KMS-11 (cell line): ENCODE measurements at regions not wholly inside any gene's neighbourhood (a gene's known extent, or its start where the extent isn't known, plus 50 kb on each side); places are given as distances from the start of the nearest gene placed in this dataset.

Experiments
- H2AFZ ChIP-seq: fragments of 200-600 bp; sonication (generic); 2 replicates; pipeline ENCODE4 v1.6.1; 2016; ENCODE audit warnings: antibody characterized with exemption, mixed run types, low read depth
- H3K27ac ChIP-seq: fragments of 200-600 bp; sonication (generic); 2 replicates; pipeline ENCODE4 v1.6.1; 2016; ENCODE audit warnings: mild to moderate bottlenecking, mixed run types
- H3K27me3 ChIP-seq: fragments of 200-600 bp; sonication (generic); 2 replicates; pipeline ENCODE4 v1.6.1; 2017; ENCODE audit warnings: mild to moderate bottlenecking, low read depth, mixed run types, moderate library complexity; ENCODE audit not compliant: insufficient read depth
- H3K36me3 ChIP-seq: fragments of 200-600 bp; sonication (generic); 2 replicates; pipeline ENCODE4 v1.6.1; 2017; ENCODE audit warnings: mild to moderate bottlenecking, mixed run types; ENCODE audit not compliant: insufficient read depth
- H3K4me1 ChIP-seq: fragments of 200-600 bp; sonication (generic); 2 replicates; pipeline ENCODE4 v1.6.1; 2016; ENCODE audit warnings: mild to moderate bottlenecking, low read depth, mixed run types; ENCODE audit not compliant: poor library complexity, severe bottlenecking
- H3K4me2 ChIP-seq: fragments of 200-600 bp; sonication (generic); 2 replicates; pipeline ENCODE4 v1.7.0; 2016; ENCODE audit warnings: mild to moderate bottlenecking, mixed run types
- H3K4me3 ChIP-seq: fragments of 200-600 bp; sonication (generic); IDR thresholded peaks from 2 replicates; pipeline ENCODE4 v1.6.1; 2017; ENCODE audit warnings: low read depth, low read length, mixed read lengths; ENCODE audit not compliant: insufficient read depth
- H3K79me2 ChIP-seq: fragments of 200-600 bp; sonication (generic); 2 replicates; pipeline ENCODE4 v1.6.1; 2016; ENCODE audit warnings: low read depth, mixed run types; ENCODE audit not compliant: insufficient read depth
- H3K9ac ChIP-seq: fragments of 200-600 bp; sonication (generic); 2 replicates; pipeline ENCODE4 v1.6.1; 2016; ENCODE audit warnings: mild to moderate bottlenecking, mixed run types
- H4K20me1 ChIP-seq: fragments of 200-600 bp; sonication (generic); 2 replicates; pipeline ENCODE4 v1.6.1; 2016; ENCODE audit warnings: mild to moderate bottlenecking, mixed run types; ENCODE audit not compliant: insufficient read depth
- CTCF ChIP-seq: fragments of 200-600 bp; sonication (generic); conservative IDR thresholded peaks from 2 replicates; pipeline ENCODE4 v1.6.1; 2017; ENCODE audit warnings: low read depth, mild to moderate bottlenecking, antibody characterized with exemption, low read length, moderate library complexity, mixed read lengths

- no peaks in the 10 kb centered on the region for H3K36me3 ChIP-seq
- H3K4me3 ChIP-seq, result no peak overlapping the region
- H4K20me1 ChIP-seq, result no peaks in the 10 kb centered on the region
- no peaks in the 10 kb centered on the region for H3K27me3 ChIP-seq
- no peak for TF ChIP-seq CTCF
- H2AFZ ChIP-seq, result no peak overlapping the region
- no peaks in the 10 kb centered on the region for H3K79me2 ChIP-seq
- H3K9ac ChIP-seq, result no peak overlapping the region
- no peak overlapping the region for H3K4me2 ChIP-seq
- peaks cover 17% of the 10 kb centered on the region for H3K4me1 ChIP-seq
- no peak overlapping the region for H3K27ac ChIP-seq
Observed at GRCh38 chr6:139887275-139887674, 512.8 kb upstream of the CITED2 start.

GRCh38 chr6:139886396-139886795 is 511.9 kb upstream of the CITED2 start:
- peaks cover 22% of the 10 kb centered on the region for H3K4me1 ChIP-seq
- no peak overlapping the region for H2AFZ ChIP-seq
- no peak overlapping the region for H3K4me2 ChIP-seq

GRCh38 chr6:139885909-139886308 is 511.5 kb upstream of the CITED2 start:
- no peak overlapping the region for H3K4me3 ChIP-seq
- H3K79me2 ChIP-seq, result no peaks in the 10 kb centered on the region
- no peaks in the 10 kb centered on the region for H3K27me3 ChIP-seq
- peaks cover 22% of the 10 kb centered on the region for H3K4me1 ChIP-seq
- H3K9ac ChIP-seq, result no peak overlapping the region
- TF ChIP-seq CTCF, result no peak
- H4K20me1 ChIP-seq, result no peaks in the 10 kb centered on the region
- no peak overlapping the region for H2AFZ ChIP-seq
- H3K27ac ChIP-seq, result no peak overlapping the region
- H3K4me2 ChIP-seq, result no peak overlapping the region
- no peaks in the 10 kb centered on the region for H3K36me3 ChIP-seq

More at GRCh38 chr6:139886396-139886795, 511.9 kb upstream of the CITED2 start:
- H3K9ac ChIP-seq, result no peak overlapping the region
- no peaks in the 10 kb centered on the region for H4K20me1 ChIP-seq
- no peak for TF ChIP-seq CTCF
- no peaks in the 10 kb centered on the region for H3K36me3 ChIP-seq
- no peak overlapping the region for H3K27ac ChIP-seq
- no peaks in the 10 kb centered on the region for H3K79me2 ChIP-seq
- no peak overlapping the region for H3K4me3 ChIP-seq
- H3K27me3 ChIP-seq, result no peaks in the 10 kb centered on the region

- Histone ChIP-seq H3K27me3 (no peaks in the 10 kb centered on the region), H3K4me3 (no peak overlapping the region), H3K79me2 (no peaks in the 10 kb centered on the region), H3K9ac (no peak overlapping the region), H3K4me2 (no peak overlapping the region), H3K36me3 (no peaks in the 10 kb centered on the region), H3K27ac (no peak overlapping the region), H3K4me1 (peaks cover 22% of the 10 kb centered on the region), H2AFZ (no peak overlapping the region), H4K20me1 (no peaks in the 10 kb centered on the region)
- TF ChIP-seq CTCF, result no peak
Observed at GRCh38 chr6:139883776-139884175, 509.3 kb upstream of the CITED2 start.
